Glutamatergic neuron (in vitro differentiated cells): ENCODE measurements at regions not wholly inside any gene's neighbourhood (a gene's known extent, or its start where the extent isn't known, plus 50 kb on each side); places are given as distances from the start of the nearest gene placed in this dataset.

ENCODE experiments used
- DNase-seq: peaks from one replicate; pipeline ENCODE4 v3.0.0; 2022
- H3K27ac Mint-ChIP-seq: one replicate; pipeline ENCODE4 v1.8.0; 2020; ENCODE audit warnings: mild to moderate bottlenecking, mixed read lengths, inconsistent platforms; ENCODE audit not compliant: unreplicated experiment
- H3K27me3 Mint-ChIP-seq: one replicate; pipeline ENCODE4 v1.8.0; 2020; ENCODE audit warnings: mild to moderate bottlenecking, moderate library complexity, mixed read lengths, inconsistent platforms; ENCODE audit not compliant: unreplicated experiment
- H3K36me3 Mint-ChIP-seq: one replicate; pipeline ENCODE4 v1.8.0; 2020; ENCODE audit warnings: mild to moderate bottlenecking, mixed read lengths, inconsistent platforms; ENCODE audit not compliant: unreplicated experiment
- H3K4me1 Mint-ChIP-seq: one replicate; pipeline ENCODE4 v1.8.0; 2020; ENCODE audit warnings: mild to moderate bottlenecking, low read depth, mixed read lengths, inconsistent platforms; ENCODE audit not compliant: unreplicated experiment
- H3K4me3 Mint-ChIP-seq: one replicate; pipeline ENCODE4 v1.8.0; 2020; ENCODE audit warnings: mild to moderate bottlenecking, mixed read lengths, inconsistent platforms; ENCODE audit not compliant: unreplicated experiment
- H3K9me3 Mint-ChIP-seq: one replicate; pipeline ENCODE4 v1.8.0; 2020; ENCODE audit warnings: mild to moderate bottlenecking, moderate library complexity, mixed read lengths, inconsistent platforms; ENCODE audit not compliant: unreplicated experiment
- TF ChIP-seq, protein P1 (sequence below): fragments of 200-600 bp; sonication (generic); IDR thresholded peaks from one replicate; pipeline ENCODE4 v1.5.0; 2021; ENCODE audit not compliant: partially characterized antibody, unreplicated experiment

DNA sequence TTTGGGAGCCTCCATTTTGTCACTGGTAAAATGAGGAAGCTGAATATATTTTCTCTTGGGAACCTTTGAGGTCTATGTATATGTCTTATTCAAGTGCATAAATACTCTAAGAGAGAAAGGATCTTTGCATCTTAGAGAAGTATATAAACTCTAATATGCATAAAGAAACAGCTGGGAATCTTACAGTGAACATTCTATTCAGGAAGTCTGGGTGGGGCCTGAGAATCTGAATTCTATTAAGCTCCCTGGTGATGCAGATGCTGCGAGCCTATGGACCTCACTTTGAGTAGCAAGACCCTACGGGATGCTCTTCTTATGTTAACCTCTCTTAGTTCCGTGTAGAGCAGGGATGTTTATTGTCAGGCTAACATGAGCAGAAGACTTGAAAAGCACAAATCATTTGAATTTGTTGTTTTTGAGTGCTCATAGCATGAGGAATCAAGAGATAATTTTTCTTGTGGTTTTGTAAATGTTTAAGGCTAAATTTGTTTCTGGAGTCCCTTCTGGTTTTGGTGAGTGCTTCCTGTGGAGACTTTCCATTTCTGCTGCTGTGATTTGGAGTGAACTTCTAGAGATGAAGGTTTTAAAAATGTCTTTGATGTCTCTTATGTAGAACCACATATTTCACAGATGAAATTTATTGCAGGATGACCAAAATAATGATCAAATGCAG, 281.2 kb upstream of the JAG1 start:
- DNase-seq = no peak
- TF ChIP-seq, protein P1, sequence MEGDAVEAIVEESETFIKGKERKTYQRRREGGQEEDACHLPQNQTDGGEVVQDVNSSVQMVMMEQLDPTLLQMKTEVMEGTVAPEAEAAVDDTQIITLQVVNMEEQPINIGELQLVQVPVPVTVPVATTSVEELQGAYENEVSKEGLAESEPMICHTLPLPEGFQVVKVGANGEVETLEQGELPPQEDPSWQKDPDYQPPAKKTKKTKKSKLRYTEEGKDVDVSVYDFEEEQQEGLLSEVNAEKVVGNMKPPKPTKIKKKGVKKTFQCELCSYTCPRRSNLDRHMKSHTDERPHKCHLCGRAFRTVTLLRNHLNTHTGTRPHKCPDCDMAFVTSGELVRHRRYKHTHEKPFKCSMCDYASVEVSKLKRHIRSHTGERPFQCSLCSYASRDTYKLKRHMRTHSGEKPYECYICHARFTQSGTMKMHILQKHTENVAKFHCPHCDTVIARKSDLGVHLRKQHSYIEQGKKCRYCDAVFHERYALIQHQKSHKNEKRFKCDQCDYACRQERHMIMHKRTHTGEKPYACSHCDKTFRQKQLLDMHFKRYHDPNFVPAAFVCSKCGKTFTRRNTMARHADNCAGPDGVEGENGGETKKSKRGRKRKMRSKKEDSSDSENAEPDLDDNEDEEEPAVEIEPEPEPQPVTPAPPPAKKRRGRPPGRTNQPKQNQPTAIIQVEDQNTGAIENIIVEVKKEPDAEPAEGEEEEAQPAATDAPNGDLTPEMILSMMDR = no peak
- H3K27me3 Mint-ChIP-seq = peaks cover 5% of the 10 kb centered on the region
- H3K36me3 Mint-ChIP-seq = no peaks in the 10 kb centered on the region
- H3K9me3 Mint-ChIP-seq = peaks cover 2% of the 10 kb centered on the region
- H3K27ac Mint-ChIP-seq = no peak overlapping the region
- no peaks in the 10 kb centered on the region for H3K4me1 Mint-ChIP-seq
- no peak overlapping the region for H3K4me3 Mint-ChIP-seq

DNA sequence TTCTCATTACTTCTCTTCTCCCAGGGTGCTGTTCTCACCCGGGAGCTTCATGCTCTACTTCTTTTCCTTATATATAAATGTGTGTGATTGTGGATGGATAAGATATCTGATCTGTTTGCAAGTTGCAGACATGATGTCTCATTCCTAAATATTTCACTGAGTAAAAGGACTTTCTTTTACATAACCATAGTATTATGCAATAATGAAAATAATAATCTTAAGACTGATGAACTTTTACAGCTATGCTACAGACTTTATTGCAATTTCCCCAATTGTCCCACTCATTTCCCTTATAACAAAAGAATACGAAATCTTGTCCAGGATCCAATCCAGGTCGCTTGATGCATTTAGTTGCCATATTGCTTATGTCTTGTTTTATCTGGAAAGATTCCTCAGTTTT, 284.5 kb upstream of the JAG1 start:
- peaks cover 2% of the 10 kb centered on the region for H3K9me3 Mint-ChIP-seq
- TF ChIP-seq, protein P1 = no peak
- H3K4me1 Mint-ChIP-seq = no peaks in the 10 kb centered on the region
- no peak overlapping the region for H3K27ac Mint-ChIP-seq
- peaks cover 5% of the 10 kb centered on the region for H3K27me3 Mint-ChIP-seq
- H3K36me3 Mint-ChIP-seq = no peaks in the 10 kb centered on the region
- no peak overlapping the region for H3K4me3 Mint-ChIP-seq
- DNase-seq = no peak

DNA sequence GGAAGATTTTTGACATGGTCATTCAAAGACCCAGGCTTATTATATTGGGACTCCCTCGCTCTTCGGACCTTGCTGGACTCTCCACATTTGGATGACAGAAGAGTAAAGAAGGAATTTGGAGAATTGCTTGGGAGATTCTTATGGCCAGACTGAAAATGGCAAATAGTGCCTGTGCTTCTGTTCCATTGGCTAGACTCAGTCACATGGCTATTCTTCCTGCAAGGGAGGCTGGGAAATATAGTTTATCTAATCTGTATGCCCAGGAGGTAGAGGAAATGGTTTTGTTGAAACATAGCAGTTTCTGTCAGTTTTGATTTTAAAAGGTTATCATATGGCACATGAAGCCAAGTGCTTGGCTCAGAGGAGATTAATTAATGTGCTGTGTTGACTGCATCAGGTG, 286.6 kb upstream of the JAG1 start:
- Mint-ChIP-seq H3K4me3 (no peak overlapping the region), H3K4me1 (no peaks in the 10 kb centered on the region), H3K27me3 (peaks cover 3% of the 10 kb centered on the region), H3K27ac (no peak overlapping the region), H3K36me3 (no peaks in the 10 kb centered on the region), H3K9me3 (peaks cover 2% of the 10 kb centered on the region)
- TF ChIP-seq, protein P1 = no peak
- no peak for DNase-seq

DNA sequence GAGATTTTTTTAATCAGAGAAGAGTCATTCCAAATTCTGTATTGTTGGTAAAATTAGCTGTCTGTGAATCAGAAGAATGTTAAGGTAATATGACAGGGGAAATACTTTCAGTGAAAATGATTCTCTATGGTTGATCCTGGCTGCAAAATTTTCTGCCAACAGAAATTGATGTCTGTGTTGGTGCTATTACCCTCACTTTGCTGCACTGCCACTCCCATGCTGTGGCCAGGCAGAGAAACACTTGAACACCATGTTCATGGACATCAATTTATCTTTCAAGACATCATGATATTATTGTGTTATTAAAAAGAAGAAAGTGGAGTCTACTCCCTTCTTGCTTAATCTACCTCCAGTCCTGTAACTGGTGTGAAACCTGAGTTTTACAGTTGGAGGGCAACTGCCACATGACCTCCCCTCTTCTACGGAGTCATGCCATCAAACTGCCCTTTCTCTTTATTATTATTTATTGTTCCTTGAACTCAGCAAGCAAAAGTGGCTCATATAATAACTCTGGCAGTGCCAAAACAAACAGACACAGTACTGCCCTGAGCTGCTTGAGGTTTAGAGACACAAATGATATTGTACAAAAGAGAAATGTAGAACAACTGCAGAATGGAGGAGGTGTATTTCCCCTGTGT, 288.0 kb upstream of the JAG1 start:
- H3K4me1 Mint-ChIP-seq = no peaks in the 10 kb centered on the region
- peaks cover 3% of the 10 kb centered on the region for H3K27me3 Mint-ChIP-seq
- no peak overlapping the region for H3K4me3 Mint-ChIP-seq
- peaks cover 2% of the 10 kb centered on the region for H3K9me3 Mint-ChIP-seq
- TF ChIP-seq, protein P1 = no peak
- no peaks in the 10 kb centered on the region for H3K36me3 Mint-ChIP-seq
- DNase-seq = no peak
- no peak overlapping the region for H3K27ac Mint-ChIP-seq

DNA sequence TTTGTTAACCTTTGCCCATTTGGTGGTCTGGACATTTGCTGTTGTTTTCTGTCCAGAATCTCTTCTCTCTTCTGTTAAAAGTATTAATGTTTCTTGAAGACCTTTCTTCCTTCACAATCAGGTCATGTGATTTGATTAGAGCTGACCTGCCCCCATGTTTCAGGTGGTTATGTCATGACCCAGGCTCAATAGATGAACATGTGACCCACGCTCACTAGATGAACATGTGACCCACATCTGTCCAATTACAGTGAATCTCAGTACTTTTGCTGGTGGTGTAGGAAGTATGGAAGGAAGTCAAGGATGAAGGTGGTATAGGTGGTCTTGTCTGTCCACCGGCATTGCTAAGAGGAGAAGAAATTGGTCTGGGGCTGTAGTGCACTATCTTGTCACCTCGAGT, 289.1 kb upstream of the JAG1 start:
- Mint-ChIP-seq H3K27ac (no peak overlapping the region), H3K36me3 (no peaks in the 10 kb centered on the region), H3K4me1 (no peaks in the 10 kb centered on the region), H3K4me3 (no peak overlapping the region), H3K27me3 (no peaks in the 10 kb centered on the region), H3K9me3 (no peaks in the 10 kb centered on the region)
- TF ChIP-seq, protein P1 = no peak
- no peak for DNase-seq
